Ramos (cell line): ENCODE measurements at regions not wholly inside any gene's neighbourhood (a gene's known extent, or its start where the extent isn't known, plus 50 kb on each side); places are given as distances from the start of the nearest gene placed in this dataset.
"Not testable (repeated sequence)": the region's sequence is repeated elsewhere in the genome, so short reads cannot be mapped to it uniquely, and the experiment has no call there.

Source experiments
- in situ Hi-C: fragments of 300-500 bp; cut with MboI; formaldehyde crosslinking; loops from one replicate; pipeline ENCODE4 v1.14.3; 2022; ENCODE audit warnings: low sequenced_read_pairs; ENCODE audit not compliant: unreplicated experiment

DNA sequence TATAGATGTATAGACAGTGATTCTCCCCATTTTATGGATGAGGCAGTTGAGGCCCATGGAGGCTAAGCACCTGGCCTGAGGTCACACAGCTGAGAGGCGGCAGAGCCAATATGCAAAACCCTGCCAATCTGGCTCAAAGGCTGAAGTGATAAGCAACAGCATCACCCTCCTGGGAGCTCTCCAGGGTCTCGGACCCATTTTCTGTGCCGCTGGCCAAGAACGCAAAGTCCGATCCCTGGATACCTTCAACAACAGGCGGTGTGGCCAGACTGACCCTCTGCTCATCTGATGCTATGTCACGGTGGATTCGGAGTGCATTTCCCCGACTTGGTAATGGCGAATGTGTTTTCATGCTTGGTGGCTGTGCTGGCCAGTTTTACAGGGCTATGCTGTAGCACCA, 595.0 kb downstream of the TBC1D22A start:
- in situ Hi-C loops = no loop called here

DNA sequence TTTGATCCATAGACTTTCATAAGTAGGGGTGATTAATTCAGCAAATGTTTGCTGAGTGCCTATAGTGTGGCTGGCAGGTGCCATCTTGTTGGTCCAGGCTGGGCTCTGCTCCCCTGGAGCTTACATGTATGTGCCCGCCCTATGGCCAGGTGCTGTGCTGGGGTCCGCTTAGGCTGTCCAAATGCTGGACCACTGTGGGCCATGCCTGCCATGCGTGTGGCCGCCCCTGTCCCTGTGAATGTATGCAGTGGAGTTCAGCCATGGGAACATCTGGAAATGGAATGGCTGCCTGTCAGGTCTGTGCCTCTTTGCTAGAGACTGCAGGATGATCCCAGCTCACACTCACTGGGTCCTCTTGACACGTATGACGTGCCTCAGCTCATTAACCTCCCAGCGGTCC, 594.6 kb downstream of the TBC1D22A start:
- in situ Hi-C loops = no loop called here

DNA sequence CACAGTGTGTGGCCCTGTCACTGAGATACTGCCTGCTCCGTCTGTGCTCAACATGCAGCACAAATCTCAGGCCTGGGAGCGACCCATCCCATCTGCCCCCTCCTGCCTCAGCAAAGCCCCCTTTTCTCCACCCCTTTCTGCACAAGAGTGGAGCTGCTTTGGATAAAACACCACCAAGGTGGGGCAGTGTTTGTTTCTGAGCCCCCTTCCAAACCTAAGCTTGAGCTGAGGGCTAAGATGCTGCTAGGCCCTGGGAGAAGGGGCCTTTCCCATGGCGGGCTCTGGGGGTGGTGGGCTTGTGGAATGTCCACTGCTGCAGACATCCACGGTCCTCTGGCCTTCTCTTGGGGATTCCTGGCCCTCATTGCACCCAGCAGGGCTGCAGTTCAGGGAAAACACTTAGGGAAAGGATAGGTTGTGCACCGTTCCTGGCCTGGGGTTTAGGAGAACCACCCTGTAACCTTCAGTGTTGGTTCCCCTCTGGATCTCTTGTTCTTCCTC, 594.1 kb downstream of the TBC1D22A start:
- in situ Hi-C loops = no loop called here

DNA sequence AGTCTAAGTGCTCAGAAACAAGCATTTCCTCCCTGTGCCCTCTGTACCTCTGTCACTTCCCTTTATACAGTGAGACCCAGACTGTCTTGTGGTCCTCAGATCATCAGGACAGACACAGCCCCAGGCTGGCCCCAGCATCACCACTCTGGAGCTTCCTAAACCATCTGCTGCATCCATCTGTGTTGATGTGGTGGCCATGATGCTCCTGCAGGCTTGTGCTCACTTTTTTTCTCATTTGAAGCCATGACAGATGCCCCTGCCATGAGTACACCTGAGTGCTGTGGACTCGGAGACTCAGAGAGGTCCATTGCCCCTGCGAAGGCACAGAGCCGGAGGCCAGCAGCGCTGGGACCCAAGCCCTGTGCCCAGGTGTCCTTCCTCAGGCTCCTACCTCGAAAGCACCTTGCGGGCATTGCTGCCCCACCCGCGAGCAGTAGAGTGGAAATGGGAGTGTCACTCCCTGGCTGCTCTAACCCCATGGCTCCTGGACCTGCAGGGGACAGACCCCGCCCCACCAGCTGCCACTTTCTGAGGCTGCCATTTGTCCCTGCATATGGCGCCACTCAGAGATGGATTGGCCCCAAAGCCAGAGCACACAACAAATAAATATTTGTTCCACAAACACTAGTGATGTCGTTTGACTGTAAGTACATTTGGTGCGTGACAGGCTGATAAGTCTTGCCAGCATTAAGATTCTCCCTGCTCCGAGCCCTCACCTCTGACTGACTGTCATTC, 593.5 kb downstream of the TBC1D22A start:
- in situ Hi-C loops = no loop called here

DNA sequence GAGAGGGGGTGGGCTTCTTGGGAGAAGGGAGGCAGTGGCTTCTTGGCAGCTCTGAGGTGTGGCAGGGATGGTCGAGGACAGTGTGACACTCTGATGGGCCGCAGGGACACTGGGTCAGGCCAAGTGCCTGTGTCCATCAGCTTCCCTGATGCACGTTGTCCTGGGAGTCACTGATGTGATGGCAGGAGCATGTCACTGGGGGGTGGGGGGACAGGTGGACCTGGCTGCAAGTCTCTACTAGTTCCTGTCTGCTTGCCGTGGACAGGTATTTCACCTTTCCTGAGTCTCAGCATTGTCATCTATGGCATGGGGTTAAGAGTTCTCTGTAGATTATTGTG, 592.9 kb downstream of the TBC1D22A start:
- in situ Hi-C loops = no loop called here

DNA sequence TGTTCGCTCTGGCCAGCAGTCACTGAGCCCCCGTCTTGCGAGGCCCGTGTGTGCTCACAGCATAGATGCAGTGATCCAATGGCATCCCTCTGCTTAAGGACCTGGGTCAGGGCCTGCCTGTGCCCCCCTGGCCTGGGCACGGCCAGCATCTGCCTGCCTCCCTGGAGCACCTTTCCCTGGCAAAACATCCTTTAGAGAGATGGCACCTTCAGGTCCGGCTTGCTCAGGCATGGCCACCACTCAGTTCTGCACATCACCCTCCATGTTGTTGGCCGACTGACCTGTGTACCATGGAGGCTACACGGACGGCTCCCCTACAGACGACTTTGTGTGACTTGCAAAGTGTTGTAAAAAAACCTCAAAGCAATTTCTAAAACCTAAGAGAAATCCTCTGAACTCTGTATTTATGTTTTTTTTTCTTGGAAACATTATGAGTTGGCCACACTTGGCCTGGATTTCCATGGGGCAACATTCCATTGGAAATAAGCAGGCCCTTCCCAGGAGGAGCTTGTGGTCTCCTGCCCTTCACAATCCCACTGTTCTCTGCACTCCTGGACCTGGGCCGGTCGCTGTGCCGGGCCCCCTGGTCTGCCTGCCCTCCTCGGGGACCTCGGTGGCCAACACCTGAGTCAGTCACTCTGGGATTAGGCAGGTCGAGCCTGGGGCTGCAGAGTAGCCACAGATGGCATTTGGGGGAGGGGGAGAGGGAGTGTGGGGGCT, 592.4 kb downstream of the TBC1D22A start:
- in situ Hi-C loops = no loop called here

DNA sequence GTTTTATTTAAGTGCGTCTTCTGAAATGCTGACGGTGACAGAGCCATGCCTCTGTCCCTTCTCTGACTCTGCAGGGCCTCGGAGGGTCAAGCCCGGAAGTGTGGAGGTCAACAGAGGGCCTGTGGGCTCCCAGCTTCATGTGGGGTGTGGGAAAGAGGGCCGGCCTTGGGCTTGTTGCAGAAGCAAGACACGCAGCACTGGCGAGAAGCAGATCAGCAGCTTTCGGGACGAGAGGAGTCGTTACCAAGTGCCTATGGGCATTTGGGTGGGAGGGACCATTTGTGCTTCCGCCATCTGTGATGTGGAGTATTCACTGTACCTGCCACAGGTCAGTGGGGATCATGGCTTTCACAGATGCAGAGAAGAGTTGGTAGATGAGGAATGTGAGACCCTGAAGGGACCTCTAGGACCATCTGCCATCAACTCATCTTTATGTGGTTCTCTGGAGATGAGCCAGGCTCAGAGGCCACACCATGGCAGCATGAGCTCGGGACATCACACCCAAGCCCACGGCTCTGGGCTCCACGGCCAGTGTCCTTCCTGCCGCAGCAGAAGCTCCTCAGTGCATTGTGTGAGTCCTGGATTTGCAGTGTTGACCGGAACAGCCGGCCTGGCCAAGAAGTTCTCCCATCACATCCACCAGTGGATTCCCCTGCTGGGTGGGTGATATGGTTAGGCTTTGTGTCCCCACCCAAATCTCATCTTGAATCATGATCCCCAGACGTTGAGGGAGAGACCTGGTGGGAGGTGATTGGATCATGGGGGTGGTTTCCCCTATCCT, 590.7 kb downstream of the TBC1D22A start:
- in situ Hi-C loops = no loop called here

DNA sequence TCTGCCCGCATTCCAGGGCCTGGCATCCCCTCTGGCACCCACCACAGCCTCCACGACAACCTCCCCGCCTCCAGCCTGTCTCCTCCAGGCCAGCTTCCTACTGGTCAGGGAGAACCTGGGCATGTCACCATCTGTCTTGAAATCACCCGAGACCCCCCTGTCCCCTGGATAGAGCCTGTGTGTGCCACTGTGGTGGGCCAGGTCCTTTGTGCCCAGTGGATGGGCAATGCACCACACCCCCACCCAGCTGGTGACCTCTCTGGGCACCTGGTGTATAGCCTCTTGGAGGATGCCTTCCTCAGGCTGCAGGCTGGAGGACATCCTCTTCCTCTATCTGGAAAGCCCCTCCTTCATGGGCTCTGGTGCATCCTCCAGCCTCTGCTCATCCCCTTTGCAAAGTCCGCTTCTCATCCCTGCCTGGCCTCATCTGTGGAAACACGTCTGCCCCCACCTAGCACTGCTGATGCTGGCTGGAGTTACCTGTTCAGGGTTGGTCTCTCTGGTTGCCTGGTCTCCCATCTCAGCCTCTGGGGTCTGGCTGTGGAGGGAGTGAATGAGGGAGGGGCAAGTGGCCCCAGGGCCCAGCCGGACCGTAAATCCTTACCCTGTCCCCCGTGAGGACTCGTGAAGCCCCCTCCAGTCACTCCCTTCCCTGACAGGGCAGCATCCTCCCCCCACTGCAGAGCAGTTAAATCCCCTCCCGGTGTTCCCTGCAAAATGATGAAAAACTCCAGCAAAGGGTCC, 589.6 kb downstream of the TBC1D22A start:
- in situ Hi-C loops = no loop called here

DNA sequence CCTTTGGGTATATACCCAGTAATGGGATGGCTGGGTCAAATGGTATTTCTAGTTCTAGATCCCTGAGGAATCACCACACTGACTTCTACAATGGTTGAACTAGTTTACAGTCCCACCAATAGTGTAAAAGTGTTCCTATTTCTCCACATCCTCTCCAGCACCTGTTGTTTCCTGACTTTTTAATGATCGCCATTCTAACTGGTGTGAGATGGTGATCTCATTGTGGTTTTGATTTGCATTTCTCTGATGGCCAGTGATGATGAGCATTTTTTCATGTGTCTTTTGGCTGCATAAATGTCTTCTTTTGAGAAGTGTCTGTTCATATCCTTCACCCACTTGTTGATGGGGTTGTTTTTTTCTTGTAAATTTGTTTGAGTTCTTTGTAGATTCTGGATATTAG, 583.8 kb downstream of the TBC1D22A start:
- in situ Hi-C loops = not testable (repeated sequence)

DNA sequence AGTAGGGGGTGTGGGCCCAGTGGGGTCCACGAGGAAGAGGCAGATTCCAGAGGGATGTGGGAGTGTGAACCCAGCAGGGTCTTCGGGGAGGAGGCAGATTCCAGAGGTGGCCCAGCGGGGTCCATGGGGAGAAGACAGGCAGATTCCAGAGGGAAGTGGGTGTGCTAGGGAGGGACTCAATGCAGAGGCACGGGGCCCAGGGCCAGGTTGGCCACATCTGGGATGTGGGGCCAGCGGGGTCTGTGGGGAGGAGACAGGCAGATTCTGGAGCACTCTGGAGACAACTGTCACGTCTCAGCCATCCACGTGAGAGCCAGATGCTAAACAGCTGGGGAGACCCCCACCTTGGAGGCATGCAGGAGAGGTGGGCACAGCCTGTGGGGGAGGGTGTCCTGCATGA, 582.6 kb downstream of the TBC1D22A start:
- in situ Hi-C loops = no loop called here

DNA sequence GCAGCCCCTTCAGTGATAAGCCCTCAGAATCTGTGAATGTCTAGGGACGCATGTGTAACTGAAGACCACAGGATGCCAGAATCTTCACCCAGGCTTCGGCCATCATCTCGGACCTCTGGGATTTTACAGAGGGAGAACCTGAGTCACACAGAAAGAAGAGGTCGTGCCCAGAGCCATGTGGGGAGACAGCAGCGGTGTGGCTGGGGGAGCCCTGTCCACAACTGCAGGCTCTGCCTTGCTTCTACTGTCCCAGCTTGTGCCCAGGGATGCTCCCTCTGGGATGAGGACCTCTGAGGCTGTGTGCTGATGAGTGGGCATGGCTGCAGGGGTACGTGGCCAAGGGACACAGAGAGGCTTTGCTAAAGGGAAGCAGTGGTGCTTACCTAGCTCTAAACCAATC, 582.0 kb downstream of the TBC1D22A start:
- in situ Hi-C loops = no loop called here

DNA sequence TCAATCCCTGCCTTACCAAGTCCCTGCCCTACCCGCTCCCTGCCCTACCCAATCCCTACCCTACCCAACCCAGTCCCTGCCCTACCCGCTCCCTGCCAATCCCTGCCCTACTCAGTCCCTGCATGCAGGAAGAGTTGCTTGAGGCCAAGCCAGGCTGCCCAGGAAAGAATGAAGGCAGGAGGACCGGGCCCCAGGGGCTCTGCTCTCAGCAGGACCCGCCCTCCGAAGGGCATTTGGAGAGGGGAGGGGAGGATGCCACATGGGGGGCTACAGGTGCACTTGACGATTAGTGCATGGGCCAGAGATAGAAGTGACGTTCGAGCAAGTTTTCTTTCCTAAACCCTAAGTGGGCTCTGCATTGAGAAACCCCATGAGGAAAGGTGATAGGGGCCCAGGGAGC, 581.2 kb downstream of the TBC1D22A start:
- in situ Hi-C loops = no loop called here

DNA sequence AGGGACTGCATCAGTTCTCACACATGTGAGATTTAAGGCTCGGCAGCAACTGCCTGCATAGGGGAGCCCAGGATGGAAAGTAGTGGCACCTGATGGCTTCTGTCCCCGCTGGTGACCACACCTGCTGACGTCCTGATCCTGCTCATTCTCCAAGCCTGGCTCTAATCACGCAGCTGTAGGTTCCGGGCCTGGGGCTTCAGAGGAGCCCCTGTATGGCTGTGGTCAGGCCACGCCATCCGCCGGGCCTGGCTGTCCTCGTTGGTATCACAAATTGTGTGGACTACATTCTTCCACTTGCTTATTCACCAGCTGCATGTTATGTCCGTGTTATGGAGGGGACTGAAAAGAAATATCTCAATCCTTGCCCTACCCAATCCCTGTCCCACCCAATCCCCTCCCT, 580.0 kb downstream of the TBC1D22A start:
- in situ Hi-C loops = no loop called here

DNA sequence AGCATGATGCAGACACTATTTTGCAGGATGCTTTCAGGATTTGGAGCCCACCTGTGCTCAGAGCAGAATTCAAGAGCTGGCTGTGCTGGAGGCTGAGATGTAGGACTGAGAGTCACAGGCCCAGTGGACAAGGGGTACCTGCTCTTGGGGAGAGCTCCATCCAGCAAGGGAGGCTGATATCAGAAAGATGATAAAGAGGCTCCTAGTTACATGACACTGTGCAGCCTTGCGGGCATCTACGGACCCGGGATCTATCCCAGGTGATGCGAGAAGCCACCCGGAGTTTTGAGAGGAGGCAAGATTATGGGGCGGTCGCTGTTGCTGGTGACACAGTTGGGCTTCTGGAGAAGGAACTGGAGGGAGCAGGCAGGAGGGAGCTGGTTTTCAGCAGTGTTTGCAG, 579.0 kb downstream of the TBC1D22A start:
- in situ Hi-C loops = no loop called here

DNA sequence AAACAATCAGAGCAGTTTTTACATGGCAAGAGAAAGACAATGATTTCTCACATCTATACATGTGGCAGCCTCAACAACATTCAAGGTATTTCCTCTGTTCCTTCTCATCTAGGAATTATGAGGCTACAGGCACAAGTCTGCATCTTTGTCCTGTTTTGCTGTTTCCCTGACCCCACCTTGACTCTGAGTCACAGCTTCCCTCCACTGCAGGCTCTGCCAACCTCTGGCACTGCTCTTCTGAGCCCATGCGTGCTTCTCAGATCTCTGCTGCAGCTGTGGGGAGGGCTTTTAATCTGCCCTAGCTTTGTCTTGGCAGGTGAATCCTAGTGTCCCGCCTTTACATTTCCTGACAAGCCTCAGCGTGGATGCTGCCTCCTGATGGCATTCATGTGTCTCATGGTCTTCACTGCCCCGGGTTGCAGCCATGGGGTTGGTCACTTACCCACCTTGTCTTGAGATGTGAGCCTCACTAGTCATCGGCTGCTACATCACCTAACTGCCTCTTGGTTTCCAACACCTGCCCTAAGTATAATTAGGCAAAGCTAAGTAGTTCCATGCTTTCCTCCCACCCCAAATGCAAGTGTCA, 578.5 kb downstream of the TBC1D22A start:
- in situ Hi-C loops = no loop called here

DNA sequence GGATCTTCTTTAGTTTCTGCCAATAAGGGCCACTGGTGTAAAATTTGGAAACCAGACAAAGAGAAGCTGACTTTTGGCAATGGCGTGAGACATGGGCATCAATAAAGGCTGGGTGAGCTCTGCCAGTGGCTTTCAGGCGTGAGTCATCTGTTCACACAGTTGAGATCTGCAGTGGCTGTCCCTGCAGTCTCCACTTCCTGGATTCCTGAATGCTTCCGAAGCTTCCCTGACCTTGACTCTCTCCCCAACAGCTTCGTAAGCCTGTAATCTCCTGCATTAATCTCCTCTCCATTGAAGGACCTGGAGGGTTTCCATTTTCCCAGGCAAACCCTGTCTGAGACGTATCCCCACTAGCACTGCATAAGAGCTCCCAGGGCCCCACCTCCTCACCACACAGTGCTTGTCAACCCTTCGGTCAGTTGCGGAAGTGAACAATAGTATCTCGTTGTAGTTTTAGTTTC, 574.7 kb downstream of the TBC1D22A start:
- in situ Hi-C loops = no loop called here

DNA sequence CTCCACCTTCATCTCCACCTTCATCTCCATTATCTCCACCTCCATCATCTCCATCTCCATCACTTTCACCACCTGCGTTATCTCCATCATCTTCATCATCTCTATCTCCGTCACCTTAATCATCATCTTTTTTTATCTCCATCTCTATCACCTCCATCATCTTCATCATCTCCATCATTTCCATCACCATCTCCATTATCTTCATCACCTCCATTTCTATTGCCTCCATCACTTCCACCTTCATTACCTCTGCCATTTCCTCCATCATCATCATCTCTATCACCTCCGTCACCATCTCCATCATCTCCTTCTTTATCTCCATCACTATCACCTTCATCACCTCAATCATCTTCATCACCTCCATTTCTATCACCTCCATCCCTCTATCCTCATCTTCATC, 573.5 kb downstream of the TBC1D22A start:
- in situ Hi-C loops = no loop called here

DNA sequence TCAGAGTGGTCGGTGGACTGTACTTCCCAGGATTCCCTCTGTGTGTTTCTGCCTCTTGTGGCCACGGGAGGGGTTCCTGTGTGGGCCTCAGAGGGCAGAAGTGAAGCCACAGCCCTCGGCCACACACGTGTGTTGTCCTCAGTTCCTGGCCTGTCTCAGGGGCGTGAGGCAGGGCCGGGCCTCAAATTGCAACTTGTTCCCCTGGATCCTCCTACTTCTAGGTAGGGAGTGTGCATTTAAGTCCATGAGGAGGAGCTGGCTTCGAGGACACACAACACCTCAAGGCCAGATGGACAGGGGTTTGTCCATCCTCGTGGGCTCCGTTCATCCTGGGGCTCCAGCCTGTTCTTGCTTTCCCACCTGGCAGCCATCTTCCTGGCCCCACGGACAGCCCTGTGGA, 573.0 kb downstream of the TBC1D22A start:
- in situ Hi-C loops = no loop called here

DNA sequence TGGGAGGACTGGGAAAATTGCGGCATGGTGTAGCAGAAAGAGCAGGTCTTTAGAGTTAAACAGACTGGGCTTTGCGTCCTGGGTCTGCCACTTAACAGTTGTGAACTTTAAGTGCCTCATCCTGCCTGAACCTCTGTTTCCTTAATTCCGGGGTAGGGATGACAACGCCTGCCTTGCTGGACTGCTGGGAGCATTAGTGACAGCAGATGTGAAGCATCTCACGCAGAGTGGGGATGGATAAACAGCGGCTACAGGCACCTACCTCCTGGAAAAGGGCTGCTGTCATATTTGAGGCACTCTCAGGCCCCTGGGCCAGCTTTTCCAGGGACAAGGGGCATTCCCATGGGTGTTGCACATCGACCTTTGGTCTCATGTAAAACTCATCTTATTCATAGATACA, 572.2 kb downstream of the TBC1D22A start:
- in situ Hi-C loops = no loop called here

DNA sequence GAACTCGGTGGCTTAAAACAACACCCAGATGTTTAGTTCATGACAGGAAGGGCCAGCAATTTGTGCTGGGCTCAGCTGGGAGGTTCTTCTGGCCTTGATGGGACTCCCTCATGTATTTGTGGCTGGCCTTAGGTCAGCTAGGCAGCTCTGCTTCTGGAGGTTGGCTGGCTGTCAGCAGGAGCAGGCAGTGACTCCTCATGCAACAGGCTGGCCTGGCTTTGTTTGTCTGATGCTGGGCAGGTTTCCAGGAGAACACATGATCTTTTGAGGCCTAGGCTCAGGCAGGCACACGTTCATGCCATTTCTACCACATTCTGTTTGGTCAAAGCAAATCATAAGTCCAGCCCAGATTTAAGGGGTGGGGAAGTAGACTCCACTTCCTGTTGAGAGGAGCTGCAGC, 571.2 kb downstream of the TBC1D22A start:
- in situ Hi-C loops = no loop called here
